CD4-positive, alpha-beta memory T cell (primary cell): ENCODE measurements at regions not wholly inside any gene's neighbourhood (a gene's known extent, or its start where the extent isn't known, plus 50 kb on each side); places are given as distances from the start of the nearest gene placed in this dataset.
A peak's percentile ranks its signal among the peaks of the same experiment; 100 is the strongest.
"Not testable (repeated sequence)": the region's sequence is repeated elsewhere in the genome, so short reads cannot be mapped to it uniquely, and the experiment has no call there.

ENCODE experiments used
- CTCF ChIA-PET: fragments of 350-600 bp; sonication (Branson Sonifier 250); formaldehyde crosslinking; loops from one replicate; lab custom pipeline; 2021; ENCODE audit warnings: inconsistent platforms; ENCODE audit not compliant: partially characterized antibody; lab: Charles Lee
- POLR2A ChIA-PET: fragments of 350-600 bp; sonication (Branson Sonifier 250); formaldehyde crosslinking; loops from one replicate; lab custom pipeline; 2021; ENCODE audit not compliant: partially characterized antibody; lab: Charles Lee
- DNase-seq, 5 donors: peaks; one replicate each; pipeline versions ENCODE4 v3.0.0 to v3.0.0-alpha.2; 2020 to 2022; ENCODE audit warnings: mixed read lengths in 1 of 5
- H3K27ac ChIP-seq: one replicate; pipeline ENCODE4 v1.7.0; 2013; ENCODE audit warnings: low read depth, low read length
- H3K27me3 ChIP-seq: 2 replicates; pipeline ENCODE4 v1.7.0; 2013; ENCODE audit warnings: mild to moderate bottlenecking, low read length, moderate library complexity; ENCODE audit not compliant: insufficient read depth
- H3K36me3 ChIP-seq: 2 replicates; pipeline ENCODE4 v1.7.0; 2013; ENCODE audit warnings: mild to moderate bottlenecking, low read length, moderate library complexity; ENCODE audit not compliant: insufficient read depth
- H3K4me1 ChIP-seq: 2 replicates; pipeline ENCODE4 v1.7.0; 2013; ENCODE audit warnings: mild to moderate bottlenecking, low read length, moderate library complexity; ENCODE audit not compliant: insufficient read depth
- H3K4me3 ChIP-seq, 2 donors: one replicate each; pipeline ENCODE4 v1.7.0; 2013; ENCODE audit warnings: low read length in 2 of 2, mild to moderate bottlenecking in 1 of 2
- H3K9me3 ChIP-seq, 2 donors: one replicate each; pipeline ENCODE4 v1.7.0; 2013; ENCODE audit warnings: low read length in 2 of 2, control low read depth in 1 of 2; ENCODE audit not compliant: control insufficient read depth in 1 of 2
- H3K27ac Mint-ChIP-seq, 7 donors: one replicate each; pipeline ENCODE4 v1.8.0; 2020 to 2021; ENCODE audit warnings: mixed read lengths in 7 of 7, mild to moderate bottlenecking in 6 of 7, inconsistent platforms in 3 of 7, moderate library complexity in 3 of 7
- H3K27me3 Mint-ChIP-seq, 2 donors: one replicate each; pipeline ENCODE4 v1.8.0; 2020 to 2021; ENCODE audit warnings: mixed read lengths in 2 of 2
- H3K36me3 Mint-ChIP-seq, 2 donors: one replicate each; pipeline ENCODE4 v1.8.0; 2020 to 2021; ENCODE audit warnings: mixed read lengths in 2 of 2, inconsistent platforms in 1 of 2, mild to moderate bottlenecking in 1 of 2
- H3K4me1 Mint-ChIP-seq, 4 donors: one replicate each; pipeline ENCODE4 v1.8.0; 2020 to 2021; ENCODE audit warnings: mixed read lengths in 4 of 4, mild to moderate bottlenecking in 1 of 4
- H3K4me3 Mint-ChIP-seq, 8 donors: one replicate each; pipeline ENCODE4 v1.8.0; 2020 to 2021; ENCODE audit warnings: mixed read lengths in 8 of 8, mild to moderate bottlenecking in 7 of 8, moderate library complexity in 6 of 8, inconsistent platforms in 3 of 8
- H3K9me3 Mint-ChIP-seq, 8 donors: one replicate each; pipeline ENCODE4 v1.8.0; 2020 to 2021; ENCODE audit warnings: mixed read lengths in 8 of 8, mild to moderate bottlenecking in 5 of 8, inconsistent platforms in 3 of 8, moderate library complexity in 1 of 8
- intact Hi-C: fragments of 100-400 bp; cut with micrococcal nuclease; formaldehyde crosslinking; loops from one replicate; pipeline ENCODE4 v1.15.1; 2023

- Mint-ChIP-seq H3K9me3 (peaks cover 0 to 55% (median 27%) of the 10 kb centered on the region in 8 donors), H3K27me3 (no peaks in the 10 kb centered on the region), H3K27ac (no peak overlapping the region), H3K4me1 (peaks cover 2 to 16% (median 8%) of the 10 kb centered on the region in 4 donors), H3K4me3 (no peak overlapping the region), H3K36me3 (peaks cover 29 to 57% of the 10 kb centered on the region in 2 donors)
- H3K9me3 ChIP-seq, result peaks cover 0 to 8% of the 10 kb centered on the region in 2 donors
- intact Hi-C loops, result loop anchor here (2.0 kb wide), 1 partner anchor 14 kb away; no protein-coding TSS in a partner anchor
- no peaks in the 10 kb centered on the region for H3K27me3 ChIP-seq
- H3K4me1 ChIP-seq, result no peaks in the 10 kb centered on the region
- ChIA-PET POLR2A (interaction anchor here (0.9 to 1.5 kb wide), 2 partner anchors 9 to 20 kb away, joined by 3 to 4 read pairs; no protein-coding TSS in a partner anchor), CTCF (interaction anchor here (0.8 to 3.6 kb wide), 4 partner anchors 10 to 135 kb away, joined by 3 to 12 read pairs (median 5); no protein-coding TSS in a partner anchor)
- DNase-seq, result no peak
- no peak overlapping the region for H3K27ac ChIP-seq
- no peaks in the 10 kb centered on the region for H3K36me3 ChIP-seq
- no peak overlapping the region for H3K4me3 ChIP-seq
Measured at GRCh38 chr13:74266861-74267260, 132.7 kb upstream of the KLF12 start.

GRCh38 chr13:74266309-74266708, 132.1 kb upstream of the KLF12 start:
- intact Hi-C loops, result loop anchor here (2.0 kb wide), 1 partner anchor 14 kb away; no protein-coding TSS in a partner anchor
- Mint-ChIP-seq H3K9me3 (peaks cover 0 to 50% (median 23%) of the 10 kb centered on the region in 8 donors), H3K27ac (no peak overlapping the region), H3K4me3 (no peak overlapping the region), H3K27me3 (no peaks in the 10 kb centered on the region), H3K36me3 (peaks cover 27 to 58% of the 10 kb centered on the region in 2 donors), H3K4me1 (peaks cover 2 to 17% (median 8%) of the 10 kb centered on the region in 4 donors)
- no peak overlapping the region for H3K4me3 ChIP-seq
- no peaks in the 10 kb centered on the region for H3K4me1 ChIP-seq
- H3K27me3 ChIP-seq, result no peaks in the 10 kb centered on the region
- peaks cover 0 to 8% of the 10 kb centered on the region in 2 donors for H3K9me3 ChIP-seq
- H3K36me3 ChIP-seq, result no peaks in the 10 kb centered on the region
- ChIA-PET POLR2A (interaction anchor here (0.6 to 1.5 kb wide), 4 partner anchors 9 to 26 kb away, joined by 3 to 4 read pairs (median 4); no protein-coding TSS in a partner anchor), CTCF (interaction anchor here (0.8 to 3.6 kb wide), 4 partner anchors 9 to 134 kb away, joined by 3 to 12 read pairs (median 5); no protein-coding TSS in a partner anchor)
- no peak for DNase-seq
- H3K27ac ChIP-seq, result no peak overlapping the region

DNA sequence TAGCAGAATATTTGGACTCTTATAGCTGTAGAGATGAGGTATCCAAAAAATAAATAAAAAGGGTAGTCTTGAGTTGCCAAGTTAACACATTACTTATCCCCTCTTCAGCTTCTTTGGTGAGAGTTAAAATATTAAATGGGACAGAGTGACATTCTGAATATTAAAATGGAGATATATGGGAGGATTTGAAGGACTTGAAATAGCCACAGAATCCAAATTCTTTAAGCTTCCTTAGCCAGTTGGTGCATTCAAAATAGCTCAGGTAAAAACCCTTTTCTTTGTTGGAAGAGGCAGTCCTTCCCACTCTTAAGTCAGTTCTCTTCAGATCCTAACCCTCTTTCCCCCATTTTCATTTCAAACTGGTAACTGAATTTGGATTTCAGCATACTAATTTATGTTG, 130.1 kb upstream of the KLF12 start:
- H3K36me3 Mint-ChIP-seq, result peaks cover 20 to 52% of the 10 kb centered on the region in 2 donors
- no peak overlapping the region for H3K27ac Mint-ChIP-seq

DNA sequence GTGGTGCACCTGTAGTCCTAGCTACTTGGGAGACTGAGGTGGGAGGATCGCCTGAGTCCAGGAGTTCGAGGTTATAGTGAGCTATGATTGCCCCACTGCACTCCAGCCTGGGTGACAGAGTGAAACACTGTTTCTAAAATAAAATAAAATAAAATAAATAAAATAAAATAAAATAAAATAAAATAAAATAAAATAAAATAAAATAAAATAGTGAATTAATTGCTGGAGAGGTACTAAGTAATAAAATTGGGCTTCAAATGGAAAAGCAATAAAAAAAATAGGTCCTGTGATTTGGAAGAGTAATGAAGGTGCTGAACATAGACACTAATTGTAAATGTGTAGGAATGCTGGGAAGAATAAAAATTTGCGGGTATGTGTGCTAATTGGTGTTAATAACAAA, 126.2 kb upstream of the KLF12 start:
- H3K4me1 Mint-ChIP-seq, result peaks cover 40 to 57% (median 46%) of the 10 kb centered on the region in 4 donors
- peaks cover 44% of the 10 kb centered on the region for H3K4me1 ChIP-seq
- DNase-seq, intact Hi-C loops, H3K27ac Mint-ChIP-seq, H3K27me3 Mint-ChIP-seq, H3K27me3 ChIP-seq, H3K27ac ChIP-seq, H3K4me3 ChIP-seq, H3K36me3 ChIP-seq, H3K9me3 ChIP-seq: not testable (repeated sequence)
- H3K9me3 Mint-ChIP-seq, result peaks cover 0 to 26% (median 16%) of the 10 kb centered on the region in 8 donors
- peak overlapping the region in 1 of 8 donors; percentile 35 for H3K4me3 Mint-ChIP-seq
- ChIA-PET POLR2A (interaction anchor here (1.4 to 5.9 kb wide), 2 partner anchors 11 to 15 kb away, joined by 5 to 57 read pairs; no protein-coding TSS in a partner anchor), CTCF (interaction anchor here (0.8 kb wide), 1 partner anchor 26 kb away, joined by 3 read pairs; no protein-coding TSS in a partner anchor)
- peaks cover 27 to 43% of the 10 kb centered on the region in 2 donors for H3K36me3 Mint-ChIP-seq

More for the DNA sequence above, 130.1 kb upstream of the KLF12 start:
- Histone ChIP-seq H3K27ac (no peak overlapping the region), H3K36me3 (no peaks in the 10 kb centered on the region), H3K9me3 (peaks cover 0 to 8% of the 10 kb centered on the region in 2 donors), H3K4me1 (peaks cover 9% of the 10 kb centered on the region), H3K4me3 (no peak overlapping the region), H3K27me3 (no peaks in the 10 kb centered on the region)
- ChIA-PET CTCF (interaction anchor here (1.1 to 3.6 kb wide), 3 partner anchors 9 to 22 kb away, joined by 3 to 12 read pairs (median 5); no protein-coding TSS in a partner anchor), POLR2A (interaction anchor here (2.1 kb wide), 1 partner anchor 11 kb away, joined by 5 read pairs; no protein-coding TSS in a partner anchor)
- Mint-ChIP-seq H3K9me3 (peaks cover 0 to 42% (median 19%) of the 10 kb centered on the region in 8 donors), H3K4me1 (peaks cover 11 to 27% (median 15%) of the 10 kb centered on the region in 4 donors), H3K27me3 (no peaks in the 10 kb centered on the region), H3K4me3 (no peak overlapping the region)
- intact Hi-C loops, result no loop called here
- no peak for DNase-seq

GRCh38 chr13:74259641-74260040, 125.4 kb upstream of the KLF12 start:
- intact Hi-C loops, result loop anchor here (2.0 kb wide), 1 partner anchor 27 kb away; no protein-coding TSS in a partner anchor
- Histone ChIP-seq H3K27ac (no peak overlapping the region), H3K4me3 (no peak overlapping the region), H3K36me3 (no peaks in the 10 kb centered on the region), H3K4me1 (peaks cover 52% of the 10 kb centered on the region), H3K27me3 (no peaks in the 10 kb centered on the region), H3K9me3 (peaks cover 0 to 8% of the 10 kb centered on the region in 2 donors)
- H3K27me3 Mint-ChIP-seq, result no peaks in the 10 kb centered on the region
- H3K4me1 Mint-ChIP-seq, result peaks cover 43 to 60% (median 49%) of the 10 kb centered on the region in 4 donors
- H3K27ac Mint-ChIP-seq, result peak overlapping the region in 3 of 7 donors; percentile 43 to 87 (median 75)
- ChIA-PET CTCF (interaction anchor here (0.7 kb wide), 1 partner anchor 12 kb away, joined by 3 read pairs; no protein-coding TSS in a partner anchor), POLR2A (interaction anchor here (1.4 to 5.9 kb wide), 2 partner anchors 11 to 14 kb away, joined by 5 to 57 read pairs; no protein-coding TSS in a partner anchor)
- peaks cover 0 to 18% (median 12%) of the 10 kb centered on the region in 8 donors for H3K9me3 Mint-ChIP-seq
- peaks cover 24 to 37% of the 10 kb centered on the region in 2 donors for H3K36me3 Mint-ChIP-seq
- DNase-seq, result peak in 1 of 5 donors; percentile 15
- H3K4me3 Mint-ChIP-seq, result peak overlapping the region in 5 of 8 donors; percentile 21 to 80 (median 44)

- Histone ChIP-seq H3K27me3 (no peaks in the 10 kb centered on the region), H3K9me3 (peaks cover 0 to 8% of the 10 kb centered on the region in 2 donors), H3K36me3 (no peaks in the 10 kb centered on the region), H3K27ac (no peak overlapping the region), H3K4me3 (no peak overlapping the region), H3K4me1 (peaks cover 59% of the 10 kb centered on the region)
- Mint-ChIP-seq H3K4me3 (peak overlapping the region in 4 of 8 donors; percentile 28 to 80 (median 52)), H3K4me1 (peaks cover 48 to 67% (median 54%) of the 10 kb centered on the region in 4 donors), H3K36me3 (peaks cover 21 to 31% of the 10 kb centered on the region in 2 donors), H3K9me3 (peaks cover 0 to 13% (median 7%) of the 10 kb centered on the region in 8 donors), H3K27me3 (no peaks in the 10 kb centered on the region), H3K27ac (peak overlapping the region in 5 of 7 donors; percentile 24 to 80 (median 74))
- POLR2A ChIA-PET, result interaction anchor here (0.6 to 5.9 kb wide), 2 partner anchors 13 to 28 kb away, joined by 4 to 57 read pairs; no protein-coding TSS in a partner anchor
- intact Hi-C loops, result loop anchor here (2.0 kb wide), 1 partner anchor 26 kb away; no protein-coding TSS in a partner anchor
- no peak for DNase-seq
- CTCF ChIA-PET, result interaction anchor here (0.7 kb wide), 1 partner anchor 11 kb away, joined by 3 read pairs; no protein-coding TSS in a partner anchor
Measured at GRCh38 chr13:74258961-74259360, 124.8 kb upstream of the KLF12 start.
